A673 (cell line): ENCODE measurements at regions not wholly inside any gene's neighbourhood (a gene's known extent, or its start where the extent isn't known, plus 50 kb on each side); places are given as distances from the start of the nearest gene placed in this dataset.

Experiments used
- CTCF ChIP-seq: fragments of 300-800, 200-600 bp; sonication (generic); conservative IDR thresholded peaks from 2 replicates; pipeline ENCODE4 v1.5.1; 2017; ENCODE audit warnings: low read depth, mild to moderate bottlenecking, antibody characterized with exemption, low read length, moderate library complexity, mixed read lengths
- EZH2 ChIP-seq: fragments of 200-600 bp; sonication (generic); IDR thresholded peaks from 2 replicates; pipeline ENCODE4 v1.6.1; 2017; ENCODE audit warnings: borderline replicate concordance, low read depth, mild to moderate bottlenecking, mixed read lengths, antibody characterized with exemption, low read length; ENCODE audit not compliant: poor library complexity, severe bottlenecking

GRCh38 chr15:52984507-52984906 is 194.4 kb upstream of the ONECUT1 start:
- TF ChIP-seq CTCF (no peak), EZH2 (no peak)
